ENCODE measurements at regions not wholly inside any gene's neighbourhood (a gene's known extent, or its start where the extent isn't known, plus 50 kb on each side); places are given as distances from the start of the nearest gene placed in this dataset.

GRCh38 chr18:64992654-64993053, 758.2 kb upstream of the CDH7 start:
- TF ChIP-seq CTCF (conservative IDR thresholded peaks at IDR 0.05): no peak
- no peak for TF ChIP-seq EZH2 (IDR thresholded peaks at IDR 0.05; ENCODE audit: low read depth)

Measured in PC-9 (cell line).